GM12878 (cell line): ENCODE measurements at regions not wholly inside any gene's neighbourhood (a gene's known extent, or its start where the extent isn't known, plus 50 kb on each side); places are given as distances from the start of the nearest gene placed in this dataset.

ENCODE experiments used
- ATAC-seq: fragments of 200-7000 bp; cut with Tn5 transposase; 3 replicates; pipeline ENCODE4 v1.9.1; 2020; ENCODE audit warnings: mild to moderate bottlenecking, moderate library complexity
- BruUV-seq: library from RNA; stranded (reverse); fragments of 400-500 nt; replicated peaks from 2 replicates; lab custom pipeline; 2021; lab: Mats Ljungman, UMichigan
- CTCF ChIA-PET: fragments of 300-600 bp; sonication (Branson Sonifier 250); formaldehyde crosslinking; extraction: SDS; loops from one replicate; lab custom pipeline; 2021; ENCODE audit warnings: inconsistent platforms; lab: Yijun Ruan, JAX
- POLR2A ChIA-PET: fragments of 350-600 bp; formaldehyde crosslinking; extraction: SDS; loops from one replicate; lab custom pipeline; 2021; ENCODE audit warnings: inconsistent platforms; lab: Charles Lee
- RAD21 ChIA-PET: fragments of 300-600 bp; sonication (Branson Sonifier 250); formaldehyde crosslinking; loops from one replicate; lab custom pipeline; 2023; ENCODE audit warnings: antibody characterized with exemption; ENCODE audit not compliant: unreplicated experiment; lab: Charles Lee
- SMC1A ChIA-PET: fragments of 300-600 bp; sonication (Branson Sonifier 250); formaldehyde crosslinking; loops from one replicate; lab custom pipeline; 2023; ENCODE audit not compliant: unreplicated experiment, uncharacterized antibody; lab: Charles Lee
- DNase-seq: peaks from one replicate; pipeline ENCODE4 v3.0.0-alpha.2; 2011; ENCODE audit warnings: low read depth, low spot score
- FAIRE-seq: peaks from 3 replicates; lab custom pipeline; 2011; peaks lifted over from hg19 to GRCh38; lab: Jason Lieb, UNC
- H2AFZ ChIP-seq: 2 replicates; pipeline ENCODE4 v1.6.0; 2011; ENCODE audit warnings: low read depth, low read length, control low read depth; ENCODE audit not compliant: control insufficient read depth
- H3K27ac ChIP-seq: 2 replicates; pipeline ENCODE4 v1.5.1; 2011; ENCODE audit warnings: control low read depth; ENCODE audit not compliant: control insufficient read depth, insufficient read depth
- H3K27me3 ChIP-seq, 2 experiments: replicated peaks in 1 of 2; 2 replicates each; pipeline versions ENCODE4 v1.6.0 to v1.6.1; 2011; ENCODE audit warnings: low read length in 1 of 2; ENCODE audit not compliant: control insufficient read depth in 2 of 2, insufficient read depth in 2 of 2
- H3K36me3 ChIP-seq, 2 experiments: 2 replicates each; pipeline ENCODE4 v1.5.1; 2011; ENCODE audit warnings: low read length in 1 of 2; ENCODE audit not compliant: control insufficient read depth in 2 of 2, insufficient read depth in 2 of 2
- H3K4me1 ChIP-seq: 2 replicates; pipeline ENCODE4 v1.6.1; 2011; ENCODE audit warnings: mild to moderate bottlenecking, low read length, moderate library complexity, mixed read lengths; ENCODE audit not compliant: control insufficient read depth, insufficient read depth
- H3K4me2 ChIP-seq: 2 replicates; pipeline ENCODE4 v1.6.0; 2011; ENCODE audit warnings: control low read depth; ENCODE audit not compliant: control insufficient read depth, insufficient read depth
- H3K4me3 ChIP-seq: fragments of 200-600 bp; sonication (generic); 2 replicates; pipeline ENCODE4 v1.5.1; 2016
- H3K79me2 ChIP-seq: 2 replicates; pipeline ENCODE4 v1.6.0; 2011; ENCODE audit warnings: low read length; ENCODE audit not compliant: control insufficient read depth, insufficient read depth
- H3K9ac ChIP-seq: 2 replicates; pipeline ENCODE4 v1.8.0; 2011; ENCODE audit warnings: low read length, control low read depth, mixed read lengths; ENCODE audit not compliant: control insufficient read depth, insufficient read depth
- H3K9me3 ChIP-seq: replicated peaks from 3 replicates; pipeline ENCODE4 v1.5.1; 2011; ENCODE audit warnings: mild to moderate bottlenecking, low read length; ENCODE audit not compliant: control insufficient read depth, insufficient read depth
- H4K20me1 ChIP-seq: 2 replicates; pipeline ENCODE4 v1.6.0; 2011; ENCODE audit not compliant: control insufficient read depth, insufficient read depth
- IKZF1 ChIP-seq: fragments of 450-650 bp; conservative IDR thresholded peaks from 2 replicates; pipeline ENCODE4 v1.6.1; 2017; ENCODE audit warnings: antibody characterized with exemption, mild to moderate bottlenecking
- IKZF2 ChIP-seq, 2 experiments: fragments of 450-650 bp; IDR thresholded peaks; 2 replicates each; pipeline ENCODE4 v1.6.1; 2017; ENCODE audit warnings: mild to moderate bottlenecking in 2 of 2, moderate library complexity in 2 of 2
- MEF2B ChIP-seq: fragments of 450-650 bp; IDR thresholded peaks from 2 replicates; pipeline ENCODE4 v1.6.1; 2018; ENCODE audit warnings: mild to moderate bottlenecking, moderate library complexity; ENCODE audit not compliant: partially characterized antibody, poor library complexity, severe bottlenecking
- MTA2 ChIP-seq: fragments of 450-650 bp; IDR thresholded peaks from 2 replicates; pipeline ENCODE4 v1.6.1; 2016; ENCODE audit warnings: low read depth, mild to moderate bottlenecking, moderate library complexity
- MTA3 ChIP-seq: IDR thresholded peaks from 2 replicates; pipeline ENCODE4 v1.6.1; 2012; ENCODE audit warnings: low read length, inconsistent platforms, borderline replicate concordance
- MXI1 ChIP-seq: fragments of 150-350 bp; IDR thresholded peaks from 2 replicates; pipeline ENCODE4 v1.6.1; 2011; ENCODE audit warnings: low read depth, mild to moderate bottlenecking, inconsistent platforms, low read length, improper control_type of control experiment
- NBN ChIP-seq: fragments of 450-650 bp; IDR thresholded peaks from 2 replicates; pipeline ENCODE4 v1.6.1; 2016
- RUNX3 ChIP-seq: IDR thresholded peaks from 2 replicates; pipeline ENCODE4 v1.6.1; 2012; ENCODE audit warnings: low read length, inconsistent platforms
- SMC3 ChIP-seq: IDR thresholded peaks from 2 replicates; pipeline ENCODE4 v1.6.1; 2011; ENCODE audit warnings: low read length, improper control_type of control experiment, borderline replicate concordance
- SUZ12 ChIP-seq: fragments of 200-600 bp; sonication (generic); IDR thresholded peaks from one replicate; pipeline ENCODE4 v1.6.1; 2018; ENCODE audit warnings: antibody characterized with exemption, mild to moderate bottlenecking; ENCODE audit not compliant: unreplicated experiment
- TCF12 ChIP-seq: IDR thresholded peaks from 2 replicates; pipeline ENCODE4 v1.6.1; 2011; ENCODE audit warnings: low read depth, mild to moderate bottlenecking, low read length
- WGBS: methylation state at CpG from one replicate; pipeline ENCODE4 v1.1.6; 2016; ENCODE audit warnings: low lambda C conversion rate; ENCODE audit not compliant: insufficient replicate concordance, insufficient coverage; ENCODE audit errors: missing lambda C conversion rate; 5-methylcytosine and 5-hydroxymethylcytosine counted together
- in situ Hi-C: fragments of 300-500 bp; cut with MboI; formaldehyde crosslinking; loops from 9 replicates; pipeline ENCODE4 v1.14.3; 2018; ENCODE audit warnings: mixed read lengths
- intact Hi-C: fragments of 100-400 bp; cut with micrococcal nuclease; formaldehyde crosslinking; loops from one replicate; pipeline ENCODE4 v1.14.2; 2022; ENCODE audit not compliant: unreplicated experiment
- TF ChIP-seq, protein P1 (sequence below): fragments of 450-650 bp; IDR thresholded peaks from 2 replicates; pipeline ENCODE4 v1.6.1; 2017; ENCODE audit warnings: low read depth, mild to moderate bottlenecking, moderate library complexity

DNA sequence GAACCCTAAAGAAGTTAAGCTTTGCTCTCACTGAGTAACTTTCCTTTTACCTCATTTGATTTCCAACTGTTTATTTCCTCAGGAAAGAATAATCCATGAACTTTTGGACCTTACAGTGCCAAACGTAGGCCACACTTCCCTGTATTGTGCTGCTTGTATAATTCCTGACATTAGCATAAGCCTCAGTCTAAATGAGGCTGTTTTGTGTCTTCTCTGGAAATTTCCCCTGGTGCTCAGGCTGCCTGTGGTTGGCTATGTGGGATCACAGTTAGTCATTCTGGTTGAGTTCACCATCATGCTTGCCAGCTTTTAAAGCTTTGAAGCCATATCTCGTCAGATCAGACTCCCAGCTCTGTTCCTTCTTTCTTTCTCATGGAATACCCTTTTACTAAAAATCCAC is 107.0 kb downstream of the FAM76B start:
- no peaks in the 10 kb centered on the region for H3K36me3 ChIP-seq
- ATAC-seq (peak; percentile 71), DNase-seq (no peak), FAIRE-seq (no peak)
- peaks cover 7% of the 10 kb centered on the region for H3K4me1 ChIP-seq
- intact Hi-C loops = no loop called here
- CTCF ChIA-PET = interaction anchor here (1.0 to 3.0 kb wide), 3 partner anchors 10 to 23 kb away, joined by 3 to 14 read pairs (median 5); no protein-coding TSS in a partner anchor
- H3K4me3 ChIP-seq = no peak overlapping the region
- in situ Hi-C loops = no loop called here
- H3K9me3 ChIP-seq = no peaks in the 10 kb centered on the region
- no peaks in the 10 kb centered on the region; a peak in 1 of 4 replicates for H3K27me3 ChIP-seq
- H2AFZ ChIP-seq = no peak overlapping the region
- BruUV-seq = no TSS peak
- H3K79me2 ChIP-seq = no peaks in the 10 kb centered on the region
- H4K20me1 ChIP-seq = no peaks in the 10 kb centered on the region
- H3K27ac ChIP-seq = no peak overlapping the region
- POLR2A ChIA-PET = interaction anchor here (0.6 to 1.1 kb wide), 2 partner anchors 10 to 604 kb away, joined by 3 read pairs; no protein-coding TSS in a partner anchor
- SMC1A ChIA-PET = interaction anchor here (0.7 to 8.6 kb wide), 8 partner anchors 8 to 125 kb away, joined by 3 to 71 read pairs (median 4); no protein-coding TSS in a partner anchor
- H3K4me2 ChIP-seq = no peak overlapping the region
- TF ChIP-seq NBN (no peak), MTA3 (no peak), IKZF1 (peak; percentile 50), SMC3 (no peak), MTA2 (0 out of 2 replicates have a peak, but pooled peaks have one; percentile 22), IKZF2 (IDR thresholded peaks at IDR 0.05) (peak in 1 of 2 experiments; percentile 56; a peak in 1 of 4 replicates), MXI1 (no peak), TCF12 (no peak), SUZ12 (no peak), MEF2B (no peak), RUNX3 (peak; percentile 44; the same call in 1 of the 2 replicates)
- TF ChIP-seq, protein P1, sequence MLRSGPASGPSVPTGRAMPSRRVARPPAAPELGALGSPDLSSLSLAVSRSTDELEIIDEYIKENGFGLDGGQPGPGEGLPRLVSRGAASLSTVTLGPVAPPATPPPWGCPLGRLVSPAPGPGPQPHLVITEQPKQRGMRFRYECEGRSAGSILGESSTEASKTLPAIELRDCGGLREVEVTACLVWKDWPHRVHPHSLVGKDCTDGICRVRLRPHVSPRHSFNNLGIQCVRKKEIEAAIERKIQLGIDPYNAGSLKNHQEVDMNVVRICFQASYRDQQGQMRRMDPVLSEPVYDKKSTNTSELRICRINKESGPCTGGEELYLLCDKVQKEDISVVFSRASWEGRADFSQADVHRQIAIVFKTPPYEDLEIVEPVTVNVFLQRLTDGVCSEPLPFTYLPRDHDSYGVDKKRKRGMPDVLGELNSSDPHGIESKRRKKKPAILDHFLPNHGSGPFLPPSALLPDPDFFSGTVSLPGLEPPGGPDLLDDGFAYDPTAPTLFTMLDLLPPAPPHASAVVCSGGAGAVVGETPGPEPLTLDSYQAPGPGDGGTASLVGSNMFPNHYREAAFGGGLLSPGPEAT = peak; percentile 20; the same call in 1 of the 2 replicates
- no peak overlapping the region for H3K9ac ChIP-seq
- 29% methylated on average over 2 of the region's 2 CpGs for WGBS
- RAD21 ChIA-PET = interaction anchor here (1.0 to 1.6 kb wide), 2 partner anchors 12 to 16 kb away, joined by 3 to 4 read pairs; no protein-coding TSS in a partner anchor
